WTC11 (cell line): ENCODE measurements at regions not wholly inside any gene's neighbourhood (a gene's known extent, or its start where the extent isn't known, plus 50 kb on each side); places are given as distances from the start of the nearest gene placed in this dataset.

Experiments used
- CREB1 ChIP-seq: sonication (generic); formaldehyde crosslinking; IDR thresholded peaks from 2 replicates; pipeline ENCODE4 v1.8.0; 2023; ENCODE audit warnings: mild to moderate bottlenecking, missing genetic modification reagents
- CTCF ChIP-seq: fragments of 200-600 bp; IDR thresholded peaks from 2 replicates; pipeline ENCODE4 v1.8.0; 2022; ENCODE audit warnings: antibody characterized with exemption
- JUN ChIP-seq: sonication (generic); formaldehyde crosslinking; IDR thresholded peaks from 2 replicates; pipeline ENCODE4 v1.8.0; 2023; ENCODE audit warnings: mild to moderate bottlenecking, missing genetic modification reagents
- MAX ChIP-seq: sonication (generic); formaldehyde crosslinking; IDR thresholded peaks from 2 replicates; pipeline ENCODE4 v1.8.0; 2022; ENCODE audit warnings: mild to moderate bottlenecking, missing genetic modification reagents
- NFE2L1 ChIP-seq: sonication (generic); formaldehyde crosslinking; IDR thresholded peaks from 2 replicates; pipeline ENCODE4 v1.8.1; 2023; ENCODE audit warnings: missing genetic modification reagents
- PRDM15 ChIP-seq: sonication (generic); formaldehyde crosslinking; IDR thresholded peaks from 2 replicates; pipeline ENCODE4 v1.8.0; 2022; ENCODE audit warnings: missing genetic modification reagents
- RELA ChIP-seq: sonication (generic); formaldehyde crosslinking; IDR thresholded peaks from 2 replicates; pipeline ENCODE4 v1.8.1; 2022; ENCODE audit warnings: missing genetic modification reagents, mild to moderate bottlenecking, borderline replicate concordance
- SP1 ChIP-seq: sonication (generic); formaldehyde crosslinking; conservative IDR thresholded peaks from 2 replicates; pipeline ENCODE4 v1.8.1; 2022; ENCODE audit warnings: missing genetic modification reagents
- TCF7 ChIP-seq: sonication (generic); formaldehyde crosslinking; IDR thresholded peaks from 2 replicates; pipeline ENCODE4 v1.8.0; 2022; ENCODE audit warnings: mild to moderate bottlenecking, low read depth, missing genetic modification reagents, moderate library complexity
- ZNF671 ChIP-seq: fragments of 250-450 bp; sonication (Bioruptor Pico); IDR thresholded peaks from 2 replicates; pipeline ENCODE4 v1.8.0; 2021; ENCODE audit warnings: mild to moderate bottlenecking
- TF ChIP-seq, protein P1 (sequence below): sonication (generic); formaldehyde crosslinking; IDR thresholded peaks from 2 replicates; pipeline ENCODE4 v1.8.0; 2023; ENCODE audit warnings: missing genetic modification reagents, mild to moderate bottlenecking, borderline replicate concordance
- TF ChIP-seq, protein P2 (sequence below): sonication (generic); formaldehyde crosslinking; IDR thresholded peaks from 2 replicates; pipeline ENCODE4 v1.8.1; 2022; ENCODE audit warnings: low read depth, mild to moderate bottlenecking, moderate library complexity, missing genetic modification reagents, borderline replicate concordance
- TF ChIP-seq, protein P3 (sequence below): sonication (generic); formaldehyde crosslinking; IDR thresholded peaks from 2 replicates; pipeline ENCODE4 v1.8.0; 2023; ENCODE audit warnings: mild to moderate bottlenecking, missing genetic modification reagents
- TF ChIP-seq, protein P4 (sequence below): sonication (generic); formaldehyde crosslinking; IDR thresholded peaks from 2 replicates; pipeline ENCODE4 v1.8.0; 2022; ENCODE audit warnings: mild to moderate bottlenecking, missing genetic modification reagents

GRCh38 chr14:60356386-60356785 lies 107.4 kb downstream of the PPM1A start:
- no peak for TF ChIP-seq ZNF671
- TF ChIP-seq, protein P1, sequence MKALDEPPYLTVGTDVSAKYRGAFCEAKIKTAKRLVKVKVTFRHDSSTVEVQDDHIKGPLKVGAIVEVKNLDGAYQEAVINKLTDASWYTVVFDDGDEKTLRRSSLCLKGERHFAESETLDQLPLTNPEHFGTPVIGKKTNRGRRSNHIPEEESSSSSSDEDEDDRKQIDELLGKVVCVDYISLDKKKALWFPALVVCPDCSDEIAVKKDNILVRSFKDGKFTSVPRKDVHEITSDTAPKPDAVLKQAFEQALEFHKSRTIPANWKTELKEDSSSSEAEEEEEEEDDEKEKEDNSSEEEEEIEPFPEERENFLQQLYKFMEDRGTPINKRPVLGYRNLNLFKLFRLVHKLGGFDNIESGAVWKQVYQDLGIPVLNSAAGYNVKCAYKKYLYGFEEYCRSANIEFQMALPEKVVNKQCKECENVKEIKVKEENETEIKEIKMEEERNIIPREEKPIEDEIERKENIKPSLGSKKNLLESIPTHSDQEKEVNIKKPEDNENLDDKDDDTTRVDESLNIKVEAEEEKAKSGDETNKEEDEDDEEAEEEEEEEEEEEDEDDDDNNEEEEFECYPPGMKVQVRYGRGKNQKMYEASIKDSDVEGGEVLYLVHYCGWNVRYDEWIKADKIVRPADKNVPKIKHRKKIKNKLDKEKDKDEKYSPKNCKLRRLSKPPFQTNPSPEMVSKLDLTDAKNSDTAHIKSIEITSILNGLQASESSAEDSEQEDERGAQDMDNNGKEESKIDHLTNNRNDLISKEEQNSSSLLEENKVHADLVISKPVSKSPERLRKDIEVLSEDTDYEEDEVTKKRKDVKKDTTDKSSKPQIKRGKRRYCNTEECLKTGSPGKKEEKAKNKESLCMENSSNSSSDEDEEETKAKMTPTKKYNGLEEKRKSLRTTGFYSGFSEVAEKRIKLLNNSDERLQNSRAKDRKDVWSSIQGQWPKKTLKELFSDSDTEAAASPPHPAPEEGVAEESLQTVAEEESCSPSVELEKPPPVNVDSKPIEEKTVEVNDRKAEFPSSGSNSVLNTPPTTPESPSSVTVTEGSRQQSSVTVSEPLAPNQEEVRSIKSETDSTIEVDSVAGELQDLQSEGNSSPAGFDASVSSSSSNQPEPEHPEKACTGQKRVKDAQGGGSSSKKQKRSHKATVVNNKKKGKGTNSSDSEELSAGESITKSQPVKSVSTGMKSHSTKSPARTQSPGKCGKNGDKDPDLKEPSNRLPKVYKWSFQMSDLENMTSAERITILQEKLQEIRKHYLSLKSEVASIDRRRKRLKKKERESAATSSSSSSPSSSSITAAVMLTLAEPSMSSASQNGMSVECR (CRISPR knock-in tag) = no peak
- TF ChIP-seq, protein P2, sequence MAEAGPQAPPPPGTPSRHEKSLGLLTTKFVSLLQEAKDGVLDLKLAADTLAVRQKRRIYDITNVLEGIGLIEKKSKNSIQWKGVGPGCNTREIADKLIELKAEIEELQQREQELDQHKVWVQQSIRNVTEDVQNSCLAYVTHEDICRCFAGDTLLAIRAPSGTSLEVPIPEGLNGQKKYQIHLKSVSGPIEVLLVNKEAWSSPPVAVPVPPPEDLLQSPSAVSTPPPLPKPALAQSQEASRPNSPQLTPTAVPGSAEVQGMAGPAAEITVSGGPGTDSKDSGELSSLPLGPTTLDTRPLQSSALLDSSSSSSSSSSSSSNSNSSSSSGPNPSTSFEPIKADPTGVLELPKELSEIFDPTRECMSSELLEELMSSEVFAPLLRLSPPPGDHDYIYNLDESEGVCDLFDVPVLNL (CRISPR knock-in tag) = no peak
- TF ChIP-seq, protein P3, sequence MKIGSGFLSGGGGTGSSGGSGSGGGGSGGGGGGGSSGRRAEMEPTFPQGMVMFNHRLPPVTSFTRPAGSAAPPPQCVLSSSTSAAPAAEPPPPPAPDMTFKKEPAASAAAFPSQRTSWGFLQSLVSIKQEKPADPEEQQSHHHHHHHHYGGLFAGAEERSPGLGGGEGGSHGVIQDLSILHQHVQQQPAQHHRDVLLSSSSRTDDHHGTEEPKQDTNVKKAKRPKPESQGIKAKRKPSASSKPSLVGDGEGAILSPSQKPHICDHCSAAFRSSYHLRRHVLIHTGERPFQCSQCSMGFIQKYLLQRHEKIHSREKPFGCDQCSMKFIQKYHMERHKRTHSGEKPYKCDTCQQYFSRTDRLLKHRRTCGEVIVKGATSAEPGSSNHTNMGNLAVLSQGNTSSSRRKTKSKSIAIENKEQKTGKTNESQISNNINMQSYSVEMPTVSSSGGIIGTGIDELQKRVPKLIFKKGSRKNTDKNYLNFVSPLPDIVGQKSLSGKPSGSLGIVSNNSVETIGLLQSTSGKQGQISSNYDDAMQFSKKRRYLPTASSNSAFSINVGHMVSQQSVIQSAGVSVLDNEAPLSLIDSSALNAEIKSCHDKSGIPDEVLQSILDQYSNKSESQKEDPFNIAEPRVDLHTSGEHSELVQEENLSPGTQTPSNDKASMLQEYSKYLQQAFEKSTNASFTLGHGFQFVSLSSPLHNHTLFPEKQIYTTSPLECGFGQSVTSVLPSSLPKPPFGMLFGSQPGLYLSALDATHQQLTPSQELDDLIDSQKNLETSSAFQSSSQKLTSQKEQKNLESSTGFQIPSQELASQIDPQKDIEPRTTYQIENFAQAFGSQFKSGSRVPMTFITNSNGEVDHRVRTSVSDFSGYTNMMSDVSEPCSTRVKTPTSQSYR (CRISPR knock-in tag) = no peak
- no peak for TF ChIP-seq MAX (CRISPR knock-in tag)
- no peak for TF ChIP-seq CTCF
- no peak for TF ChIP-seq RELA (CRISPR knock-in tag)
- no peak for TF ChIP-seq PRDM15 (CRISPR knock-in tag)
- no peak for TF ChIP-seq JUN (CRISPR knock-in tag)
- TF ChIP-seq TCF7 (CRISPR knock-in tag) = no peak
- no peak for TF ChIP-seq NFE2L1 (CRISPR knock-in tag)
- no peak for TF ChIP-seq SP1 (CRISPR knock-in tag)
- TF ChIP-seq, protein P4, sequence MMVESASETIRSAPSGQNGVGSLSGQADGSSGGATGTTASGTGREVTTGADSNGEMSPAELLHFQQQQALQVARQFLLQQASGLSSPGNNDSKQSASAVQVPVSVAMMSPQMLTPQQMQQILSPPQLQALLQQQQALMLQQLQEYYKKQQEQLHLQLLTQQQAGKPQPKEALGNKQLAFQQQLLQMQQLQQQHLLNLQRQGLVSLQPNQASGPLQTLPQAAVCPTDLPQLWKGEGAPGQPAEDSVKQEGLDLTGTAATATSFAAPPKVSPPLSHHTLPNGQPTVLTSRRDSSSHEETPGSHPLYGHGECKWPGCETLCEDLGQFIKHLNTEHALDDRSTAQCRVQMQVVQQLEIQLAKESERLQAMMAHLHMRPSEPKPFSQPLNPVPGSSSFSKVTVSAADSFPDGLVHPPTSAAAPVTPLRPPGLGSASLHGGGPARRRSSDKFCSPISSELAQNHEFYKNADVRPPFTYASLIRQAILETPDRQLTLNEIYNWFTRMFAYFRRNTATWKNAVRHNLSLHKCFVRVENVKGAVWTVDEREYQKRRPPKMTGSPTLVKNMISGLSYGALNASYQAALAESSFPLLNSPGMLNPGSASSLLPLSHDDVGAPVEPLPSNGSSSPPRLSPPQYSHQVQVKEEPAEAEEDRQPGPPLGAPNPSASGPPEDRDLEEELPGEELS = no peak
- no peak for TF ChIP-seq CREB1
